ENCODE measurements at regions not wholly inside any gene's neighbourhood (a gene's known extent, or its start where the extent isn't known, plus 50 kb on each side); places are given as distances from the start of the nearest gene placed in this dataset.

GRCh38 chr2:240209493-240209892 is 69.0 kb upstream of the OTOS start:
- TF ChIP-seq CTCF (IDR thresholded peaks at IDR 0.05; ENCODE audit: poor library complexity): no peak
- no peak for TF ChIP-seq EZH2phosphoT487 (IDR thresholded peaks at IDR 0.05; ENCODE audit: low read depth, severe bottlenecking, unreplicated experiment)
- no peak for TF ChIP-seq EZH2 (IDR thresholded peaks at IDR 0.05; ENCODE audit: borderline replicate concordance)
